B cell (primary cell): ENCODE measurements at regions not wholly inside any gene's neighbourhood (a gene's known extent, or its start where the extent isn't known, plus 50 kb on each side); places are given as distances from the start of the nearest gene placed in this dataset.

Source experiments
- EZH2 ChIP-seq: IDR thresholded peaks from 2 replicates; pipeline ENCODE4 v1.6.1; 2012; ENCODE audit warnings: borderline replicate concordance, low read depth, mild to moderate bottlenecking, moderate library complexity, low read length; ENCODE audit not compliant: insufficient read depth, poor library complexity, severe bottlenecking
- TF ChIP-seq, protein P1 (sequence below): fragments of 200-600 bp; IDR thresholded peaks from one replicate; pipeline ENCODE4 v1.8.0; 2022; ENCODE audit warnings: antibody characterized with exemption, mild to moderate bottlenecking

GRCh38 chr5:2666081-2666480, 85.4 kb downstream of the IRX2 start:
- TF ChIP-seq, protein P1, sequence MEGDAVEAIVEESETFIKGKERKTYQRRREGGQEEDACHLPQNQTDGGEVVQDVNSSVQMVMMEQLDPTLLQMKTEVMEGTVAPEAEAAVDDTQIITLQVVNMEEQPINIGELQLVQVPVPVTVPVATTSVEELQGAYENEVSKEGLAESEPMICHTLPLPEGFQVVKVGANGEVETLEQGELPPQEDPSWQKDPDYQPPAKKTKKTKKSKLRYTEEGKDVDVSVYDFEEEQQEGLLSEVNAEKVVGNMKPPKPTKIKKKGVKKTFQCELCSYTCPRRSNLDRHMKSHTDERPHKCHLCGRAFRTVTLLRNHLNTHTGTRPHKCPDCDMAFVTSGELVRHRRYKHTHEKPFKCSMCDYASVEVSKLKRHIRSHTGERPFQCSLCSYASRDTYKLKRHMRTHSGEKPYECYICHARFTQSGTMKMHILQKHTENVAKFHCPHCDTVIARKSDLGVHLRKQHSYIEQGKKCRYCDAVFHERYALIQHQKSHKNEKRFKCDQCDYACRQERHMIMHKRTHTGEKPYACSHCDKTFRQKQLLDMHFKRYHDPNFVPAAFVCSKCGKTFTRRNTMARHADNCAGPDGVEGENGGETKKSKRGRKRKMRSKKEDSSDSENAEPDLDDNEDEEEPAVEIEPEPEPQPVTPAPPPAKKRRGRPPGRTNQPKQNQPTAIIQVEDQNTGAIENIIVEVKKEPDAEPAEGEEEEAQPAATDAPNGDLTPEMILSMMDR = no peak
- no peak for TF ChIP-seq EZH2
